ENCODE measurements at regions not wholly inside any gene's neighbourhood (a gene's known extent, or its start where the extent isn't known, plus 50 kb on each side); places are given as distances from the start of the nearest gene placed in this dataset.
A peak's percentile ranks its signal among the peaks of the same experiment; 100 is the strongest.
"Not testable (repeated sequence)": the region's sequence is repeated elsewhere in the genome, so short reads cannot be mapped to it uniquely, and the experiment has no call there.

- DNase-seq (ENCODE audit: low spot score): no peak
Observed at GRCh38 chr9:87333802-87334201, 163.9 kb upstream of the DAPK1 start.

- DNase-seq (ENCODE audit: low spot score): no peak
Observed at GRCh38 chr9:87334366-87334765, 163.3 kb upstream of the DAPK1 start.

- DNase-seq (ENCODE audit: low spot score): peak; percentile 36
Observed at GRCh38 chr9:87336407-87336806, 161.3 kb upstream of the DAPK1 start.

GRCh38 chr9:87336914-87337333 lies 160.7 kb upstream of the DAPK1 start:
- DNase-seq (ENCODE audit: low spot score): peak; percentile 23

GRCh38 chr9:87337335-87338087 lies 160.2 kb upstream of the DAPK1 start:
- DNase-seq (ENCODE audit: low spot score): no peak

GRCh38 chr9:87338088-87338989 lies 159.3 kb upstream of the DAPK1 start:
- no peak for DNase-seq (ENCODE audit: low spot score)

GRCh38 chr9:87340391-87340790 lies 157.3 kb upstream of the DAPK1 start:
- no peak for DNase-seq (ENCODE audit: low spot score)

- no peak for DNase-seq (ENCODE audit: low spot score)
Observed at GRCh38 chr9:87342743-87343142, 154.9 kb upstream of the DAPK1 start.

GRCh38 chr9:87343816-87344430 lies 153.7 kb upstream of the DAPK1 start:
- DNase-seq (ENCODE audit: low spot score): no peak

- DNase-seq (ENCODE audit: low spot score): no peak
Observed at GRCh38 chr9:87346061-87346665, 151.5 kb upstream of the DAPK1 start.

GRCh38 chr9:87350915-87351314 lies 146.8 kb upstream of the DAPK1 start:
- no peak for DNase-seq (ENCODE audit: low spot score)

- no peak for DNase-seq (ENCODE audit: low spot score)
Observed at GRCh38 chr9:87353301-87353700, 144.4 kb upstream of the DAPK1 start.

GRCh38 chr9:87354147-87354546 lies 143.5 kb upstream of the DAPK1 start:
- DNase-seq (ENCODE audit: low spot score): no peak

- no peak for DNase-seq (ENCODE audit: low spot score)
Observed at GRCh38 chr9:87357600-87357999, 140.1 kb upstream of the DAPK1 start.

GRCh38 chr9:87359264-87359663 lies 138.4 kb upstream of the DAPK1 start:
- no peak for DNase-seq (ENCODE audit: low spot score)

- no peak for DNase-seq (ENCODE audit: low spot score)
Observed at GRCh38 chr9:87359958-87360601, 137.6 kb upstream of the DAPK1 start.

GRCh38 chr9:87370049-87370685 lies 127.5 kb upstream of the DAPK1 start:
- no peak for DNase-seq (ENCODE audit: low spot score)

- DNase-seq (ENCODE audit: low spot score): no peak
Observed at GRCh38 chr9:87371795-87372355, 125.8 kb upstream of the DAPK1 start.

- DNase-seq (ENCODE audit: low spot score): peak; percentile 29
Observed at GRCh38 chr9:87372356-87372851, 125.3 kb upstream of the DAPK1 start.

GRCh38 chr9:87374023-87374919 lies 123.4 kb upstream of the DAPK1 start:
- DNase-seq (ENCODE audit: low spot score): not testable (repeated sequence)
